A673 (cell line): ENCODE measurements at regions not wholly inside any gene's neighbourhood (a gene's known extent, or its start where the extent isn't known, plus 50 kb on each side); places are given as distances from the start of the nearest gene placed in this dataset.

ENCODE experiments used
- BruUV-seq: library from RNA; stranded (reverse); fragments of 400-500 nt; replicated peaks from 2 replicates; lab custom pipeline; 2021; lab: Mats Ljungman, UMichigan
- CTCF ChIA-PET: fragments of 300-600 bp; sonication (Branson Sonifier 250); formaldehyde crosslinking; loops from one replicate; lab custom pipeline; 2022; ENCODE audit warnings: antibody characterized with exemption; lab: Charles Lee
- POLR2A ChIA-PET: fragments of 300-600 bp; sonication (Branson Sonifier 250); formaldehyde crosslinking; loops from one replicate; lab custom pipeline; 2022; ENCODE audit warnings: antibody characterized with exemption; ENCODE audit not compliant: low non-redundant PET; lab: Charles Lee
- DNase-seq: peaks from one replicate; pipeline ENCODE4 v3.0.0-alpha.2; 2015; ENCODE audit warnings: low spot score
- H3K27ac ChIP-seq: fragments of 200-600 bp; sonication (generic); 2 replicates; pipeline ENCODE4 v1.5.1; 2016; ENCODE audit warnings: mixed run types, low read depth, mild to moderate bottlenecking, mixed read lengths, antibody characterized with exemption, low read length; ENCODE audit not compliant: poor library complexity, severe bottlenecking
- H3K27me3 ChIP-seq: fragments of 200-600 bp; sonication (generic); replicated peaks from 2 replicates; pipeline ENCODE4 v1.6.1; 2017; ENCODE audit warnings: mixed run types, low read depth, mild to moderate bottlenecking, mixed read lengths, antibody characterized with exemption, low read length; ENCODE audit not compliant: insufficient read depth, poor library complexity
- H3K36me3 ChIP-seq: fragments of 200-600 bp; sonication (generic); 2 replicates; pipeline ENCODE4 v1.6.1; 2016; ENCODE audit warnings: mixed run types, mild to moderate bottlenecking, mixed read lengths, antibody characterized with exemption, low read length; ENCODE audit not compliant: insufficient read depth, poor library complexity, severe bottlenecking
- H3K4me1 ChIP-seq: fragments of 200-600 bp; sonication (generic); 2 replicates; pipeline ENCODE4 v1.6.1; 2017; ENCODE audit warnings: mixed run types, mild to moderate bottlenecking, mixed read lengths, antibody characterized with exemption, low read length; ENCODE audit not compliant: insufficient read depth, poor library complexity, severe bottlenecking
- H3K4me3 ChIP-seq: fragments of 200-600 bp; sonication (generic); 2 replicates; pipeline ENCODE4 v1.5.1; 2016; ENCODE audit warnings: low read depth, mixed run types, mild to moderate bottlenecking, mixed read lengths, low read length; ENCODE audit not compliant: poor library complexity, severe bottlenecking
- H3K9me3 ChIP-seq: fragments of 200-600 bp; sonication (generic); 2 replicates; pipeline ENCODE4 v1.6.1; 2016; ENCODE audit warnings: mixed run types, low read depth, mild to moderate bottlenecking, mixed read lengths, antibody characterized with exemption, low read length; ENCODE audit not compliant: poor library complexity, severe bottlenecking
- EZH2 ChIP-seq: fragments of 200-600 bp; sonication (generic); IDR thresholded peaks from 2 replicates; pipeline ENCODE4 v1.6.1; 2017; ENCODE audit warnings: borderline replicate concordance, low read depth, mild to moderate bottlenecking, mixed read lengths, antibody characterized with exemption, low read length; ENCODE audit not compliant: poor library complexity, severe bottlenecking
- intact Hi-C: fragments of 100-400 bp; cut with micrococcal nuclease; formaldehyde crosslinking; loops from one replicate; pipeline ENCODE4 v1.10.0; 2022; ENCODE audit not compliant: unreplicated experiment
- TF ChIP-seq, protein P1 (sequence below): fragments of 300-800, 200-600 bp; sonication (generic); conservative IDR thresholded peaks from 2 replicates; pipeline ENCODE4 v1.5.1; 2017; ENCODE audit warnings: low read depth, mild to moderate bottlenecking, antibody characterized with exemption, low read length, moderate library complexity, mixed read lengths

DNA sequence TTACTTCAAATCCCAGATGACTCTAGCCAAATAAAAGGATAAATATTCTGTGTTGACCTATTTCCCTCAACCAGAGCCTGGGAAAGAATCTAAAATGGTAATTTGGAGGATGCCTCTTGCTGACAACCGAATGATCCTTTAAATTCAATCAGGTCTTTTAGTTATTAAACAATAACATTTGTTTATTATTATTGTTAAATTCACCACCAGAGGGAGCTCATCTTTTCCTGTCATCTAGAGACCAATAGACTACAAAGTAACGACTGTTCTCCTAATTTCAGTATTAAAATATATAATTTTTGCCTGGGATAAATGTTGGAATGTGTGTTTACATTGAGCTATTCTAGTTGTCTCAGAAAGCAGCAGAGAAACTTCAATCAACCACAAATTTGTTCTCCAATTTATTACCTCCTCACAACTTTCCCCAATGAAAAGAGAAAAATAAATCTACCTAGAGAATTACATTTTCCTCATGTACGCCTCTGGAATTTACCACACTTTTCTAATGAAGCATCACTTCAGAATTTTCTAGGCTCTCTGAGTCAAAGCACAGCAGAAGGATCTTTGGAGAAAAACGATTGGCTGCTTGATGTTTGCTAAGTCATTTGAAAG lies 142.7 kb downstream of the SCG2 start:
- H3K27me3 ChIP-seq = no peaks in the 10 kb centered on the region
- DNase-seq = peak; percentile 59
- POLR2A ChIA-PET = no interaction called here
- no peak overlapping the region for H3K27ac ChIP-seq
- CTCF ChIA-PET = interaction anchor here (0.6 to 1.4 kb wide), 6 partner anchors 12 to 159 kb away, joined by 3 to 4 read pairs (median 3); no protein-coding TSS in a partner anchor
- peaks cover 16% of the 10 kb centered on the region for H3K9me3 ChIP-seq
- peaks cover 11% of the 10 kb centered on the region for H3K4me1 ChIP-seq
- TF ChIP-seq, protein P1, sequence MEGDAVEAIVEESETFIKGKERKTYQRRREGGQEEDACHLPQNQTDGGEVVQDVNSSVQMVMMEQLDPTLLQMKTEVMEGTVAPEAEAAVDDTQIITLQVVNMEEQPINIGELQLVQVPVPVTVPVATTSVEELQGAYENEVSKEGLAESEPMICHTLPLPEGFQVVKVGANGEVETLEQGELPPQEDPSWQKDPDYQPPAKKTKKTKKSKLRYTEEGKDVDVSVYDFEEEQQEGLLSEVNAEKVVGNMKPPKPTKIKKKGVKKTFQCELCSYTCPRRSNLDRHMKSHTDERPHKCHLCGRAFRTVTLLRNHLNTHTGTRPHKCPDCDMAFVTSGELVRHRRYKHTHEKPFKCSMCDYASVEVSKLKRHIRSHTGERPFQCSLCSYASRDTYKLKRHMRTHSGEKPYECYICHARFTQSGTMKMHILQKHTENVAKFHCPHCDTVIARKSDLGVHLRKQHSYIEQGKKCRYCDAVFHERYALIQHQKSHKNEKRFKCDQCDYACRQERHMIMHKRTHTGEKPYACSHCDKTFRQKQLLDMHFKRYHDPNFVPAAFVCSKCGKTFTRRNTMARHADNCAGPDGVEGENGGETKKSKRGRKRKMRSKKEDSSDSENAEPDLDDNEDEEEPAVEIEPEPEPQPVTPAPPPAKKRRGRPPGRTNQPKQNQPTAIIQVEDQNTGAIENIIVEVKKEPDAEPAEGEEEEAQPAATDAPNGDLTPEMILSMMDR = peak; percentile 65
- TF ChIP-seq EZH2 = no peak
- intact Hi-C loops = loop anchor here (5.0 kb wide), 2 partner anchors 153 to 338 kb away; no protein-coding TSS in a partner anchor
- no TSS peak for BruUV-seq
- no peaks in the 10 kb centered on the region for H3K36me3 ChIP-seq
- H3K4me3 ChIP-seq = no peak overlapping the region

DNA sequence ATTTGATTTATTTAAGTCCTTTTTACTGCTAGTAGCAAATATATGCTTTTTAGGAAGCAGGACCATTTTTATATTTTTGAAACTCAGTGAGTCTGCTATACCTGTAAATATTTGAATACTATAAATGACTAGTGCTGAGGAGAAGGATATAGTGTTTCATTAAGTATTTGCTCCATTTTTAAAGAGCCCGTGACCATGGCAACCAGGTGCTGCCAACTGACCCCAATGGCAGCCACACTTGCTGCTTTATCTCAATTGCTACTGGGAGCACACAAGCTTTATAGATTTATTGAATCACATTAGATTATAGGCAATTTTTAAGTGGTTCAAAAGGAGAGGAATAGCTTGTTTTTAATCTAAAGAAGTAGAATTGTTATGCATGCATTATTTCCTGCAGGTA lies 142.0 kb downstream of the SCG2 start:
- DNase-seq = no peak
- Histone ChIP-seq H3K36me3 (no peaks in the 10 kb centered on the region), H3K9me3 (peaks cover 22% of the 10 kb centered on the region), H3K27me3 (no peaks in the 10 kb centered on the region), H3K4me3 (no peak overlapping the region), H3K27ac (no peak overlapping the region), H3K4me1 (peaks cover 11% of the 10 kb centered on the region)
- ChIA-PET POLR2A (no interaction called here), CTCF (interaction anchor here (1.4 kb wide), 2 partner anchors 26 to 143 kb away, joined by 3 to 4 read pairs; no protein-coding TSS in a partner anchor)
- no peak for TF ChIP-seq EZH2
- TF ChIP-seq, protein P1 = no peak
- intact Hi-C loops = no loop called here
- BruUV-seq = no TSS peak

DNA sequence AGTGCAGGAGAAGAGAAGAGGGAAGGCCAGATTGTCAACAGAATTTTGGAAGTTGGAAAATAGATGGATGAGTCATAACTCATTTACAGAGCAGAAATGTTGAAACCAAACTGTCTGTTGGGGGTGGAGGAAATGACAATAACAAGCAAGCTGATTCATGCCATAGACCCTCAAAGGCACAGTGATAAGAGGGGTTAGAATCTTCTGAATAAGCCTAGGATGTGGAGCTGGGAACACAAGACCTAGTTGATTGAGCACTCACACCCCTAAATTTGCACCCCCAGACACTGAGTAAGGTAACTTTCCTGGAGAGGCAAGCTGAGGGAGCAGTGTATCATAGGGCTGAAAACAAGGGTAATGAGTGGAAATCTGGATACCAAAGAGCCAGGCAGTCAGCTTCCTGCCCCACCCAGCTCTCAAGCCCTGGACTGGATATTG lies 141.4 kb downstream of the SCG2 start:
- Histone ChIP-seq H3K9me3 (peaks cover 25% of the 10 kb centered on the region), H3K36me3 (no peaks in the 10 kb centered on the region), H3K27me3 (no peaks in the 10 kb centered on the region), H3K4me3 (no peak overlapping the region), H3K4me1 (peaks cover 11% of the 10 kb centered on the region), H3K27ac (peak overlapping the region; percentile 32)
- no peak for TF ChIP-seq EZH2
- TF ChIP-seq, protein P1 = no peak
- ChIA-PET POLR2A (no interaction called here), CTCF (interaction anchor here (1.4 kb wide), 1 partner anchor 142 kb away, joined by 4 read pairs; no protein-coding TSS in a partner anchor)
- BruUV-seq = no TSS peak
- intact Hi-C loops = no loop called here
- peak; percentile 75 for DNase-seq
